ENCODE measurements at regions not wholly inside any gene's neighbourhood (a gene's known extent, or its start where the extent isn't known, plus 50 kb on each side); places are given as distances from the start of the nearest gene placed in this dataset.
"Not testable (repeated sequence)": the region's sequence is repeated elsewhere in the genome, so short reads cannot be mapped to it uniquely, and the experiment has no call there.

DNA sequence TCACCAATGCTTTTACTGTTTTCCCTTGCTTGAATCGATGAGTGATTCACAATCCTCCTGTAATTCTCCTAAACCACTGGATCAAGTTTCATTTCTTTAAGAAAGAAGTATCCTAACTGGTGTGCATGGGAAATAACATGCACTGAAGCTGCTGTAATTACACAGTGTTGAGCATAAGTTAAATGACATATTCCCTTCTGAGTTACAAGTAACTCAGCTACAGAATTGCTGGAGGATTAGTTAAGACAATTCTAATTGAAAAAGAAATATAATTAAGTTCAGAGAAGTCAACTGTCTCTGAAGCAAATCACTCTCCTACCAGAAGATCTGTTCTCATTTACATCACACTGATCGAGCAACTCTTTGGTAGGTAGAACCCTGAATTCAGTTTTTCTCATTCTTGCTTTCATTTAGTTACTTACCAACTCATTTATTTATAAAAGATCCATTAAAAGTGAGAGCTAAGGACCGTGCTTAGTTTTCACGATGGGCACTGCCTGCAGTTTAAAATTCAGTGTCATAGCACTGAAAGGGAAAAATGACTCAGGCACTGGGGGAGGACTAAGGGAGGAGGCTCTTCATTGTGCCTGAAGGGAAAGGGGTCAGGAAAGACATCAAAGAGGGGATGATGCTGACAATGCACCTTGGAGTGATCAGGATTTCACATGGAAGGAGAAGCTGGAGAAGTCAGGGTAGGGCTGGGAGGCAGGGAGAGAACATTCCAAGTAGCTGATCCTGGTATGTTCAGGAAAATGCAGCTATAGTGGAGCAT lies 327.2 kb downstream of the EMP1 start:
- TF ChIP-seq, protein P1, sequence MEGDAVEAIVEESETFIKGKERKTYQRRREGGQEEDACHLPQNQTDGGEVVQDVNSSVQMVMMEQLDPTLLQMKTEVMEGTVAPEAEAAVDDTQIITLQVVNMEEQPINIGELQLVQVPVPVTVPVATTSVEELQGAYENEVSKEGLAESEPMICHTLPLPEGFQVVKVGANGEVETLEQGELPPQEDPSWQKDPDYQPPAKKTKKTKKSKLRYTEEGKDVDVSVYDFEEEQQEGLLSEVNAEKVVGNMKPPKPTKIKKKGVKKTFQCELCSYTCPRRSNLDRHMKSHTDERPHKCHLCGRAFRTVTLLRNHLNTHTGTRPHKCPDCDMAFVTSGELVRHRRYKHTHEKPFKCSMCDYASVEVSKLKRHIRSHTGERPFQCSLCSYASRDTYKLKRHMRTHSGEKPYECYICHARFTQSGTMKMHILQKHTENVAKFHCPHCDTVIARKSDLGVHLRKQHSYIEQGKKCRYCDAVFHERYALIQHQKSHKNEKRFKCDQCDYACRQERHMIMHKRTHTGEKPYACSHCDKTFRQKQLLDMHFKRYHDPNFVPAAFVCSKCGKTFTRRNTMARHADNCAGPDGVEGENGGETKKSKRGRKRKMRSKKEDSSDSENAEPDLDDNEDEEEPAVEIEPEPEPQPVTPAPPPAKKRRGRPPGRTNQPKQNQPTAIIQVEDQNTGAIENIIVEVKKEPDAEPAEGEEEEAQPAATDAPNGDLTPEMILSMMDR (IDR thresholded peaks at IDR 0.05; ENCODE audit: low read depth, low read length), result no peak
- no peak for DNase-seq (ENCODE audit: extremely low read depth, low read depth)

DNA sequence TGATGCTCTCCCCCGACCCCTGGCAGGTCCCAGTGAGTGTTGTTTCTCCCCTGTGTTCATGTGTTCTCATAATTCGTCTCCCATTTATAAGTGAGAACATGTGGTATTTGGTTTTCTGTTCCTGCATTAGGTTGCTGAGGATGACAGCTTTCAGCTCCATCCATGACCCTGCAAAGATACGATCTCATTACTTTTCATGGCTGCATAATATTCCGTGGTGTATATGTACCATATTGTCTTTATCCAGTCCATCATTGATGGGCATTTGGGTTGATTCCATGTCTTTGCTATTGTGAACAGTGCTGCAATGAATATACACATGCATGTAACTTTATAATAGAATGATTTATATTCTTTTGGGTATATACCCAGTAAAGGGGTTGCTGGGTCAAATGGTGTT lies 321.5 kb downstream of the EMP1 start:
- not testable (repeated sequence) for DNase-seq (ENCODE audit: extremely low read depth, low read depth)

DNA sequence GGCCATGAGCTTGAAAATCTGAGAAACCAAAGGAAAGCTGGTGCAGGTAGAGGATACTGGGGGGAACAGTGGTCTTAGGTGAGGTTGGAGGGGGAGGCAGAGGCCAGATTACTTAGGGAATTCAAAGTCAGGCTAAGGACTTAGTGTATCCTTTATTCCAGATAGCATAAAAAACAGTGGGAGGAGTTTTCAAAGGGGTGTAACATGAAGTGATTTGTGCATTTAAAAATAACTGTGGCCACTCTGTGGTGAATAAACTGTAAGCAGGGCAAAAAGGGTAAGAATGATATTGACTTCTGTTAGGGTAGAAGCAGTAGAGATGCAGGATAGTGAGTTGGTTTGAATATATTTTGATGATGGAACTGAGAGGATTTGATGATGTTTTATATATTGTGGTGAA lies 313.2 kb downstream of the EMP1 start:
- TF ChIP-seq, protein P1 (IDR thresholded peaks at IDR 0.05; ENCODE audit: low read depth, low read length), result no peak
- DNase-seq (ENCODE audit: extremely low read depth, low read depth), result no peak

DNA sequence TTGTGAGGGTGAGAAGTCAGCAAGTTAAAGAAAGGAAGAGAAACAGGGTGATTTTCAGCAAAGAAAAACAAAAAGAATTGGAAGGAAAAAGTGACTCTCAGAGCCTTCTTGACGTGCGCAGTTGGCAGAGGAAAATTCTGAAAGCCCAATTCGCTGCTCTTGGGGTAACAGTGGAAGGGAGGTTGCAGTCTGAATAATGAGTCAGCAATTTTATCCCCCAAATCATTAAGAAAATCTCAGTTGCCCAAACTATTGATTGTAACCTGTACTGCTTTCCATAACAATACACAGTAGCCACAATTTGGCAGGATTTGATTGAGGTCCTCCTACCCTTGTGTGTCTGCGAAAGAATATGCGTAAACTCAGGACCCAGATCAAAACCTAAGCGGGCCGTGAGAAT lies 309.1 kb downstream of the EMP1 start:
- no peak for DNase-seq (ENCODE audit: extremely low read depth, low read depth)
- TF ChIP-seq, protein P1 (IDR thresholded peaks at IDR 0.05; ENCODE audit: low read depth, low read length), result no peak

DNA sequence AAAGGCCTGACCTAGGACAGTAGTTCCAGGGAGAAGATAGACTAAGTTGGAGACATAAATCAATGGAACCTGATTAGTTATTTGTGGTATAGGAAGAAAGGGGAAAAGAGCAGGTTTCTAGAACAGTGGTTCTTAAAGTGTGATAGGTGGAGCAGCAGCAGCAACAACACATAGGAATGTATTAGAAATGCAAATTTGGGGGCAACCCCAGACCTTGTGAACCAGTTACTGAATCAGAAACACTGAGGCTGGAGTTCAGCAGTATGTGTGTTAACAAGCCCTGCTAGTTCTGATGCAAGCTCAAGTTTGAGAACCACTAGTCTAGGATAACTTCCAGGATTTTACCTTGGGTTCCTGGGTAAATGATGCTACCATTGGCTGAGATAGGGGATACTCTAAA lies 308.7 kb downstream of the EMP1 start:
- DNase-seq (ENCODE audit: extremely low read depth, low read depth), result no peak
- TF ChIP-seq, protein P1 (IDR thresholded peaks at IDR 0.05; ENCODE audit: low read depth, low read length), result no peak

DNA sequence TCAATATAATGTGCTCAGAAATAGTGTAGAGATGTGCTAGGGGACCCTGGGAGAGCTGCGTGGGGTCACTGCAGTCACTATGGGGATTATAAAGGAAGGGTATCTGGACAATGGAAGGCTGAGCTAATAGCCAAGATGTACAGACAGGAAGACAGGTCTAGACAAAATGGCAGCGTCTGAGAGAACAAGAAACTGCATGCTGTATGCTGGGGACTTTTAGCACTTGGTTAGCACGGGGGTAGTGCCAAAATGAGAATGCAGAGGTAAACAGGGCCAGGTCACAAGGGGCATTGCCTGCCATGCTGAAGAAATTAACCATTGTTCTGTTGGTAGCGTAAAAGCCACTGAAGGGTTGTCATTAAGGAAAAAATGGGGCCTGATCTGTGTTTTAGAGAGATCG lies 308.2 kb downstream of the EMP1 start:
- TF ChIP-seq, protein P1 (IDR thresholded peaks at IDR 0.05; ENCODE audit: low read depth, low read length), result no peak
- no peak for DNase-seq (ENCODE audit: extremely low read depth, low read depth)

DNA sequence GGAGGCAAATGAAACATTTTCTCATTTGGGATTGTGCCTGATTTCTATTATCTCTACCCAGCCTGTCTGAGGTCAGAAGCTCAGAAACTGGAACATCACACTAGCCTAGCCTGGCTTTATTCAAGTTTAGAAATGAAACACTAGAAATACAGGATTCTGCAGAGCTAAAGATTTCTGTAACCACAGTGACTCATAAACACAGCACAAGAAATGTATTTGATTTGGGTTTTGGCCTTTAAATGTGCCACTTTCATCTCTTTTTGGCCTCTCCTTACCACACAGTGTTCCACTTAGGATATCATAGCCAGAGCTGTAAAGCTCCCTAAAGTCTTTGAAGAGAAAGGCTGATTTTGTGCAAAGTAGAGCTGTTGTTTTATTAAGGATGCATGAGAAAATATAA lies 307.5 kb downstream of the EMP1 start:
- TF ChIP-seq, protein P1 (IDR thresholded peaks at IDR 0.05; ENCODE audit: low read depth, low read length), result no peak
- DNase-seq (ENCODE audit: extremely low read depth, low read depth), result no peak
